A172 (cell line): ENCODE measurements at regions not wholly inside any gene's neighbourhood (a gene's known extent, or its start where the extent isn't known, plus 50 kb on each side); places are given as distances from the start of the nearest gene placed in this dataset.
"Not testable (repeated sequence)": the region's sequence is repeated elsewhere in the genome, so short reads cannot be mapped to it uniquely, and the experiment has no call there.

ENCODE experiments used
- DNase-seq: peaks from one replicate; pipeline ENCODE4 v3.0.0-alpha.2; 2015; ENCODE audit warnings: low spot score

GRCh38 chr7:127530148-127530547, 55.2 kb downstream of the GCC1 start:
- DNase-seq, result no peak

GRCh38 chr7:127527561-127527960, 57.8 kb downstream of the GCC1 start:
- no peak for DNase-seq

- DNase-seq, result no peak
Measured at GRCh38 chr7:127525866-127526480, 59.4 kb downstream of the GCC1 start.

- DNase-seq, result no peak
Measured at GRCh38 chr7:127516320-127516719, 69.1 kb downstream of the GCC1 start.

GRCh38 chr7:127514499-127514898, 70.9 kb downstream of the GCC1 start:
- DNase-seq, result peak; percentile 35

- no peak for DNase-seq
Measured at GRCh38 chr7:127513311-127513710, 72.1 kb downstream of the GCC1 start.

GRCh38 chr7:127512663-127513062, 72.7 kb downstream of the GCC1 start:
- no peak for DNase-seq

GRCh38 chr7:127504715-127505114, 80.7 kb downstream of the GCC1 start:
- peak; percentile 13 for DNase-seq

- DNase-seq, result no peak
Measured at GRCh38 chr7:127501817-127502216, 83.6 kb downstream of the GCC1 start.

- no peak for DNase-seq
Measured at GRCh38 chr7:127487381-127487780, 94.9 kb upstream of the ZNF800 start.

GRCh38 chr7:127486654-127487053, 94.1 kb upstream of the ZNF800 start:
- DNase-seq, result peak; percentile 4

- no peak for DNase-seq
Measured at GRCh38 chr7:127485482-127485881, 93.0 kb upstream of the ZNF800 start.

- no peak for DNase-seq
Measured at GRCh38 chr7:127484954-127485353, 92.4 kb upstream of the ZNF800 start.

GRCh38 chr7:127478461-127478860, 86.0 kb upstream of the ZNF800 start:
- DNase-seq, result no peak

GRCh38 chr7:127478024-127478355, 85.5 kb upstream of the ZNF800 start:
- DNase-seq, result no peak

GRCh38 chr7:127477295-127478023, 85.0 kb upstream of the ZNF800 start:
- no peak for DNase-seq

GRCh38 chr7:127476618-127477017, 84.1 kb upstream of the ZNF800 start:
- DNase-seq, result no peak

GRCh38 chr7:127474457-127474856, 81.9 kb upstream of the ZNF800 start:
- DNase-seq, result peak; percentile 4

GRCh38 chr7:127473409-127473808, 80.9 kb upstream of the ZNF800 start:
- no peak for DNase-seq

- no peak for DNase-seq
Measured at GRCh38 chr7:127460077-127460476, 67.6 kb upstream of the ZNF800 start.

GRCh38 chr7:127451258-127451657, 58.8 kb upstream of the ZNF800 start:
- not testable (repeated sequence) for DNase-seq

GRCh38 chr7:127448566-127448965, 56.1 kb upstream of the ZNF800 start:
- no peak for DNase-seq

GRCh38 chr7:127447326-127447945, 54.9 kb upstream of the ZNF800 start:
- DNase-seq, result peak; percentile 61
